Skeletal muscle tissue (tissue), 3 donors: ENCODE measurements at regions not wholly inside any gene's neighbourhood (a gene's known extent, or its start where the extent isn't known, plus 50 kb on each side); places are given as distances from the start of the nearest gene placed in this dataset.

Experiments
- H3K27ac ChIP-seq: one replicate; pipeline ENCODE4 v1.7.0; 2013; ENCODE audit warnings: mild to moderate bottlenecking, low read depth, low read length, inconsistent platforms
- H3K27me3 ChIP-seq, 3 donors: one replicate each; pipeline ENCODE4 v1.7.0; 2013; ENCODE audit warnings: low read length in 3 of 3; ENCODE audit not compliant: control insufficient read depth in 3 of 3, insufficient read depth in 3 of 3
- H3K36me3 ChIP-seq, 3 donors: one replicate each; pipeline ENCODE4 v1.7.0; 2013; ENCODE audit warnings: low read length in 3 of 3; ENCODE audit not compliant: control insufficient read depth in 3 of 3, insufficient read depth in 3 of 3
- H3K4me1 ChIP-seq, 3 donors: one replicate each; pipeline ENCODE4 v1.7.0; 2013; ENCODE audit warnings: low read length in 3 of 3, mild to moderate bottlenecking in 3 of 3; ENCODE audit not compliant: control insufficient read depth in 3 of 3, insufficient read depth in 3 of 3
- H3K4me3 ChIP-seq, 3 donors: one replicate each; pipeline ENCODE4 v1.7.0; 2013; ENCODE audit warnings: low read length in 3 of 3
- H3K9ac ChIP-seq, 3 donors: one replicate each; pipeline ENCODE4 v1.7.0; 2013; ENCODE audit warnings: low read length in 3 of 3, mild to moderate bottlenecking in 3 of 3, moderate library complexity in 2 of 3, low read depth in 1 of 3
- H3K9me3 ChIP-seq, 3 donors: one replicate each; pipeline ENCODE4 v1.7.0; 2013; ENCODE audit warnings: low read length in 3 of 3; ENCODE audit not compliant: control insufficient read depth in 3 of 3
- donor health status: Osteomylitis.

- Histone ChIP-seq H3K9me3 (no peaks in the 10 kb centered on the region), H3K4me3 (no peak overlapping the region), H3K4me1 (no peaks in the 10 kb centered on the region), H3K36me3 (no peaks in the 10 kb centered on the region), H3K27ac (no peak overlapping the region), H3K9ac (no peak overlapping the region), H3K27me3 (peaks cover 0 to 3% (median 0%) of the 10 kb centered on the region in 3 donors)
Observed at GRCh38 chr22:34501366-34501965, 564.5 kb upstream of the ISX start.

- H3K9ac ChIP-seq, result no peak overlapping the region
- H3K4me1 ChIP-seq, result no peaks in the 10 kb centered on the region
- H3K27ac ChIP-seq, result no peak overlapping the region
- H3K4me3 ChIP-seq, result no peak overlapping the region
- no peaks in the 10 kb centered on the region for H3K9me3 ChIP-seq
- peaks cover 0 to 3% (median 0%) of the 10 kb centered on the region in 3 donors for H3K27me3 ChIP-seq
- H3K36me3 ChIP-seq, result no peaks in the 10 kb centered on the region
Observed at GRCh38 chr22:34502821-34503220, 563.1 kb upstream of the ISX start.

- Histone ChIP-seq H3K9me3 (no peaks in the 10 kb centered on the region), H3K36me3 (no peaks in the 10 kb centered on the region), H3K27ac (no peak overlapping the region), H3K9ac (no peak overlapping the region), H3K4me3 (no peak overlapping the region), H3K27me3 (peaks cover 0 to 3% (median 0%) of the 10 kb centered on the region in 3 donors), H3K4me1 (no peaks in the 10 kb centered on the region)
Observed at GRCh38 chr22:34508797-34509196, 557.2 kb upstream of the ISX start.

GRCh38 chr22:34526681-34527080 is 539.3 kb upstream of the ISX start:
- Histone ChIP-seq H3K27me3 (peaks cover 0 to 3% (median 0%) of the 10 kb centered on the region in 3 donors), H3K4me1 (no peaks in the 10 kb centered on the region), H3K9ac (no peak overlapping the region), H3K36me3 (no peaks in the 10 kb centered on the region), H3K27ac (no peak overlapping the region), H3K4me3 (no peak overlapping the region), H3K9me3 (no peaks in the 10 kb centered on the region)

- no peak overlapping the region for H3K4me3 ChIP-seq
- H3K27me3 ChIP-seq, result peaks cover 0 to 3% (median 0%) of the 10 kb centered on the region in 3 donors
- no peaks in the 10 kb centered on the region for H3K9me3 ChIP-seq
- H3K9ac ChIP-seq, result no peak overlapping the region
- no peaks in the 10 kb centered on the region for H3K4me1 ChIP-seq
- no peak overlapping the region for H3K27ac ChIP-seq
- no peaks in the 10 kb centered on the region for H3K36me3 ChIP-seq
Observed at GRCh38 chr22:34534101-34534500, 531.9 kb upstream of the ISX start.

GRCh38 chr22:34567367-34567766 is 498.6 kb upstream of the ISX start:
- Histone ChIP-seq H3K27me3 (no peaks in the 10 kb centered on the region), H3K4me1 (no peaks in the 10 kb centered on the region), H3K36me3 (no peaks in the 10 kb centered on the region)

GRCh38 chr22:34570408-34570807 is 495.6 kb upstream of the ISX start:
- Histone ChIP-seq H3K9ac (no peak overlapping the region), H3K27me3 (no peaks in the 10 kb centered on the region), H3K36me3 (no peaks in the 10 kb centered on the region), H3K4me3 (no peak overlapping the region), H3K9me3 (no peaks in the 10 kb centered on the region), H3K27ac (no peak overlapping the region), H3K4me1 (no peaks in the 10 kb centered on the region)

More at GRCh38 chr22:34567367-34567766, 498.6 kb upstream of the ISX start:
- no peaks in the 10 kb centered on the region for H3K9me3 ChIP-seq
- H3K9ac ChIP-seq, result no peak overlapping the region
- no peak overlapping the region for H3K27ac ChIP-seq
- no peak overlapping the region for H3K4me3 ChIP-seq

- Histone ChIP-seq H3K36me3 (no peaks in the 10 kb centered on the region), H3K9ac (no peak overlapping the region), H3K9me3 (no peaks in the 10 kb centered on the region), H3K4me1 (no peaks in the 10 kb centered on the region), H3K27ac (no peak overlapping the region), H3K27me3 (no peaks in the 10 kb centered on the region), H3K4me3 (no peak overlapping the region)
Observed at GRCh38 chr22:34579519-34579918, 486.4 kb upstream of the ISX start.

- Histone ChIP-seq H3K27ac (no peak overlapping the region), H3K36me3 (no peaks in the 10 kb centered on the region), H3K27me3 (peaks cover 0 to 13% (median 11%) of the 10 kb centered on the region in 3 donors), H3K4me3 (no peak overlapping the region), H3K4me1 (no peaks in the 10 kb centered on the region), H3K9me3 (peaks cover 0 to under 1% (median 0%) of the 10 kb centered on the region in 3 donors), H3K9ac (no peak overlapping the region)
Observed at GRCh38 chr22:34587357-34588356, 478.3 kb upstream of the ISX start.
